Testis (tissue), 2 donors: ENCODE measurements at regions not wholly inside any gene's neighbourhood (a gene's known extent, or its start where the extent isn't known, plus 50 kb on each side); places are given as distances from the start of the nearest gene placed in this dataset.
"Not testable (repeated sequence)": the region's sequence is repeated elsewhere in the genome, so short reads cannot be mapped to it uniquely, and the experiment has no call there.

Experiments
- DNase-seq: peaks from one replicate; pipeline ENCODE4 v3.0.0-alpha.2; 2019
- H3K27ac ChIP-seq, 2 donors: fragments of 200-600 bp; sonication (generic); one replicate each; pipeline ENCODE4 v1.5.1; 2019
- H3K27me3 ChIP-seq: fragments of 200-600 bp; sonication (generic); one replicate; pipeline ENCODE4 v1.5.1; 2019
- H3K36me3 ChIP-seq: fragments of 200-600 bp; sonication (generic); one replicate; pipeline ENCODE4 v1.5.1; 2017; ENCODE audit warnings: low read depth; ENCODE audit errors: missing control alignments
- H3K4me1 ChIP-seq: fragments of 200-600 bp; sonication (generic); one replicate; pipeline ENCODE4 v1.5.1; 2019
- H3K4me3 ChIP-seq, 2 donors: fragments of 200-600 bp; sonication (generic); one replicate each; pipeline ENCODE4 v1.5.1; 2017 to 2019
- H3K9me3 ChIP-seq: fragments of 200-600 bp; sonication (generic); one replicate; pipeline ENCODE4 v1.5.1; 2017
- POLR2A ChIP-seq: fragments of 450-650 bp; IDR thresholded peaks from one replicate; pipeline ENCODE4 v1.6.1; 2017; ENCODE audit warnings: antibody characterized with exemption, mild to moderate bottlenecking, moderate library complexity
- WGBS, 2 donors: methylation state at CpG; one replicate each; pipeline ENCODE4 v1.1.5; 2018; 5-methylcytosine and 5-hydroxymethylcytosine counted together
- intact Hi-C: fragments of 100-400 bp; cut with DNase I; formaldehyde crosslinking; loops from one replicate; pipeline ENCODE4 v1.15.1; 2023; ENCODE audit warnings: low total_unique reads
- TF ChIP-seq, protein P1 (sequence below), 3 experiments: fragments of 450-650 bp in 2 of 3; fragments of 200-600 bp in 1 of 3; sonication (generic) in 1 of 3; IDR thresholded peaks; one replicate each; pipeline ENCODE4 v1.5.1; 2016 to 2019; ENCODE audit warnings: antibody characterized with exemption in 3 of 3, mild to moderate bottlenecking in 2 of 3, moderate library complexity in 1 of 3

DNA sequence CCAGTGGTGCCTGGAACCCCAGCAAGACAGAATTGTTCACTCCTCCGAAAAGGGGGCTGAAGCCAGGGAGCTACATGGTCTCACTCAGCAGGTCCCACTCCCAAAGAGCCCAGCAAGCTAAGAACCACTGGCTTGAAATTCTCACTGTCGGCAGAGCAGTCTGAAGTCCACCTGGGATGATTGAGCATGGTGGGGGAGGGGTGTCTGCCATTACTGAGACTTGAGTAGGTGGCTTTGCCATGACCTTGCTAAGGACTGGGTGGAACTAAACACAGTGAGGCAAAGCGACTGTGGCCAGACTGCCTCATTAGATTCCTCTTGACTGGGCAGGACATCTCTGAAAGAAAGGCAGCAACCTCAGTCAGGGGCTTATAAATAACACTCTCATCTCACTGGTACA lies 122.6 kb upstream of the ZC4H2 start:
- Histone ChIP-seq H3K9me3 (no peaks in the 10 kb centered on the region), H3K4me1 (no peaks in the 10 kb centered on the region), H3K4me3 (no peak overlapping the region), H3K36me3 (no peaks in the 10 kb centered on the region), H3K27me3 (no peaks in the 10 kb centered on the region), H3K27ac (no peak overlapping the region)
- DNase-seq = no peak
- 96% methylated on average over 3 of the region's 3 CpGs; no CpG with 5 or more reads in 1 of the 2 donors for WGBS, 2 donors
- intact Hi-C loops = no loop called here
- TF ChIP-seq, protein P1, sequence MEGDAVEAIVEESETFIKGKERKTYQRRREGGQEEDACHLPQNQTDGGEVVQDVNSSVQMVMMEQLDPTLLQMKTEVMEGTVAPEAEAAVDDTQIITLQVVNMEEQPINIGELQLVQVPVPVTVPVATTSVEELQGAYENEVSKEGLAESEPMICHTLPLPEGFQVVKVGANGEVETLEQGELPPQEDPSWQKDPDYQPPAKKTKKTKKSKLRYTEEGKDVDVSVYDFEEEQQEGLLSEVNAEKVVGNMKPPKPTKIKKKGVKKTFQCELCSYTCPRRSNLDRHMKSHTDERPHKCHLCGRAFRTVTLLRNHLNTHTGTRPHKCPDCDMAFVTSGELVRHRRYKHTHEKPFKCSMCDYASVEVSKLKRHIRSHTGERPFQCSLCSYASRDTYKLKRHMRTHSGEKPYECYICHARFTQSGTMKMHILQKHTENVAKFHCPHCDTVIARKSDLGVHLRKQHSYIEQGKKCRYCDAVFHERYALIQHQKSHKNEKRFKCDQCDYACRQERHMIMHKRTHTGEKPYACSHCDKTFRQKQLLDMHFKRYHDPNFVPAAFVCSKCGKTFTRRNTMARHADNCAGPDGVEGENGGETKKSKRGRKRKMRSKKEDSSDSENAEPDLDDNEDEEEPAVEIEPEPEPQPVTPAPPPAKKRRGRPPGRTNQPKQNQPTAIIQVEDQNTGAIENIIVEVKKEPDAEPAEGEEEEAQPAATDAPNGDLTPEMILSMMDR (IDR thresholded peaks at IDR 0.05) = no peak
- no peak for TF ChIP-seq POLR2A

DNA sequence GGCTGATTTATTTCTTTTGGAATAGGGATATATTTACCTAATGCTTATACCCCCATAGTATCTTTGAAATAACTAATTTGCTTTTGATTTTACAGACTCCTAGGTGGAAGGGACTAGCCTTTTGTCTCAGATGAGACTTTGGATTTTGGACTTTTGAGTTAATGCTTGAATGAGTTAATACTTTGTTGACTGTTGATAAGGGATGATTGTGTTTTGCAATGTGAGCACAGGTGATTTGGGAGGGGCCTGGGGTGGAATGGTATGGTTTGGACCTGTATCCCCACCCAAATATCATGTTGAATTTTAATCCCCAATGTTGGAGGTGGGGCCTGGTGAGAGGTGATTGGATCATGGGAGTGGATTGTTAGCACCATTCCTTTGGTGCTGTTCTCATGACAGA lies 117.4 kb upstream of the ZC4H2 start:
- intact Hi-C loops = no loop called here
- H3K36me3 ChIP-seq = no peaks in the 10 kb centered on the region
- H3K9me3 ChIP-seq = no peaks in the 10 kb centered on the region

DNA sequence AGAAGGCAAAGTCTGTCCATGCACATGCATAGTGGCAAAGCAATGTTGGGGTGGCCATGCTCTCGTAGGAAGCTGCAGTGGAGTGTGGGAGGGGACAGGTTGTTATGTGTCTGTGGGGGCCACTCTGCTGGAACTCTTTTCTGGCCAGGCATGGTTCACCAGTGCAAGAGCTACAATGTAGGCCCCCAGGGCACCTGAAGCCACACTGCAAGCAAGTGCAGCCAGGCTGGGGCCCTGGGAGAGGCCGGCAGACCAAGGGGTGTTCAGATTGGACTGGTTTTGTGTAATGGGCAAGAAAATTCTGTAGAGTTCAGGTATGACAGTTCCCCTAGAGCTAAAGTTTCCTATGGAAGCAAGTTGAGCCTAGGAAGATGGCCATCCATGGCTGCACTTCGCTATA lies 97.0 kb upstream of the ZC4H2 start:
- no peak for DNase-seq
- Histone ChIP-seq H3K27ac (no peak overlapping the region), H3K4me1 (no peaks in the 10 kb centered on the region), H3K9me3 (no peaks in the 10 kb centered on the region), H3K4me3 (no peak overlapping the region), H3K27me3 (no peaks in the 10 kb centered on the region), H3K36me3 (no peaks in the 10 kb centered on the region)
- intact Hi-C loops = no loop called here
- 93% methylated on average over 2 to 3 of the region's 3 CpGs for WGBS, 2 donors
- TF ChIP-seq POLR2A = no peak
- TF ChIP-seq, protein P1 (IDR thresholded peaks at IDR 0.05) = no peak

More for the DNA sequence above, 117.4 kb upstream of the ZC4H2 start:
- H3K27ac ChIP-seq = no peak overlapping the region
- H3K4me3 ChIP-seq = no peak overlapping the region
- TF ChIP-seq POLR2A = no peak
- TF ChIP-seq, protein P1 (IDR thresholded peaks at IDR 0.05) = no peak
- H3K27me3 ChIP-seq = no peaks in the 10 kb centered on the region
- no peaks in the 10 kb centered on the region for H3K4me1 ChIP-seq
- no peak for DNase-seq

DNA sequence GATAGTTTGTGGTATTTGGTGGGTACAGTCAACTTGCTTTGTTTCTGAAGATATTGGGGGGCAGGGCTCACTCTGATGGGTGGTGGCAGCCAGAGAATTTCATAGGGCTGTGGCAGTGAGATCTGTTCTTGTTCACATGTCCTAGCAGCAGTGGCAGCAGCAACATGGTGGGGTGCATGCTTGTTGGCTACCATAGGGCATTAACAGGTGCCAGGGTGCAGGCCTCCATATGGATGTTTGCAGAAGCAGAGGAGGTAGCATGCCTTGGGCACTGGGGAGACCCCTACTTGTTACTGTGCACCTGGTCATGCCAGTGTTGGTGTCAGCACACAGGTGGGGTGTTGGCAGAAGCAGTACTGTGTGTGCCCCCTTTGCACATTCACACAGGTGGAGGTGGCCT lies 96.3 kb upstream of the ZC4H2 start:
- TF ChIP-seq POLR2A = no peak
- TF ChIP-seq, protein P1 (IDR thresholded peaks at IDR 0.05) = no peak
- Histone ChIP-seq H3K27me3 (no peaks in the 10 kb centered on the region), H3K36me3 (no peaks in the 10 kb centered on the region), H3K27ac (no peak overlapping the region), H3K4me1 (no peaks in the 10 kb centered on the region), H3K4me3 (no peak overlapping the region), H3K9me3 (no peaks in the 10 kb centered on the region)
- DNase-seq = no peak
- intact Hi-C loops = no loop called here

DNA sequence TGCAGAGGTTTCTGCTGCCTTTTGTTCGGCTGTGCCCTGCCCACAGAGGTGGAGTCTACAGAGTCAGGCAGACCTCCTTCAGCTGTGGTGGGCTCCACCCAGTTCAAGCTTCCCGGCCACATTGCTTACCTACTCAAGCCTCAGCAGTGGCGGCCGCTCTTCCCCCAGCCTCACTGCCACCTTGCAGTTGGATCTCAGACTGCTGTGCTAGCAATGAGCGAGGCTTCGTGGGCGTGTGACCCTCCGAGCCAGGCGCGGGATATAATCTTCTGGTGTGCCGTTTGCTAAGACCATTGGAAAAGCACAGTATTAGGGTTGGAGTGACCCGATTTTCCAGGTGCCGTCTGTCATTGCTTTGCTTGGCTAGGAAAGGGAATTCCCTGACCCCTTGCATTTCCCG lies 82.4 kb upstream of the ZC4H2 start:
- H3K27ac ChIP-seq, DNase-seq, H3K27me3 ChIP-seq, intact Hi-C loops, H3K9me3 ChIP-seq, H3K4me1 ChIP-seq, H3K4me3 ChIP-seq, H3K36me3 ChIP-seq: not testable (repeated sequence)
- 93% methylated on average over 14 of the region's 14 CpGs; no CpG with 5 or more reads in 1 of the 2 donors for WGBS, 2 donors
